GM21447 (cell line): ENCODE measurements at regions not wholly inside any gene's neighbourhood (a gene's known extent, or its start where the extent isn't known, plus 50 kb on each side); places are given as distances from the start of the nearest gene placed in this dataset.

Experiments
- ATAC-seq: cut with Tn5 transposase; IDR thresholded peaks from one replicate; pipeline ENCODE4 v1.9.1; 2021; ENCODE audit not compliant: unreplicated experiment

- no peak for ATAC-seq
These were observed 105.7 kb upstream of the TEX51 start for GRCh38 chr2:126792993-126793392.

DNA sequence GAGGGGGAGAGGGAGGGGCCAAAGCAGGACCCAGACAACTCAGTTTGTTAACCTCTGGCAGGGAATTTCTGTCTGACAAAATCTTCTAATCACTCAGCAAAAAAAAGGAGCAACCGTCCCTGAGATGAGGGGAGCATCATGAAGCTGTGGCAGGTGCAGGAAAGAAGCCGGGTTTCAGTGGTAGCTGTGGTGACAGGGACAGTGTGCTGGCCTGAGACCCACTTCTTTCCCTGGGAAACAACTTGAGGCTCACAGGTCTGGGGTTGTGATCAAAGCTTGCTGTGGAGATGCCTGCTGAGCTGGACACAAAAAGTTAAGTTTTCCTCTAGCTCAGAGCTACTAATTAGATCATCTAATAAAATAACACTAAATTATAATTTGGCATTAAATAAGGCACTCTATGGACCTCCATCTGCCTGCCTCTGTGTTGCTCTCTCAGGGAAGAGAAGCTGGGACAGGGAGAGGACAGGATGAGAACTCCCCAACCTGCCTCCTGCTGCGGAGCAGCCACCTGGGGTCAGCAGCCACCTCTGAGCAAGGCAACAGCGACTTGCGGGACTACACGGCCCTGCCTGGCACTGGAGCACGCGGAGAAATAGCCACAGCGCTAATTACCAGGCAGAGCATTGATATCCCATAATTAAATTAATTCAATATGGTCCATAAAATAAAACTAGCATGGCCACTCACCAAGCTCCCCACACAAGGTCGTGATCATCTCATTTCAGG is 104.6 kb upstream of the TEX51 start:
- ATAC-seq, result no peak

GRCh38 chr2:126795656-126796055 is 103.0 kb upstream of the TEX51 start:
- no peak for ATAC-seq

DNA sequence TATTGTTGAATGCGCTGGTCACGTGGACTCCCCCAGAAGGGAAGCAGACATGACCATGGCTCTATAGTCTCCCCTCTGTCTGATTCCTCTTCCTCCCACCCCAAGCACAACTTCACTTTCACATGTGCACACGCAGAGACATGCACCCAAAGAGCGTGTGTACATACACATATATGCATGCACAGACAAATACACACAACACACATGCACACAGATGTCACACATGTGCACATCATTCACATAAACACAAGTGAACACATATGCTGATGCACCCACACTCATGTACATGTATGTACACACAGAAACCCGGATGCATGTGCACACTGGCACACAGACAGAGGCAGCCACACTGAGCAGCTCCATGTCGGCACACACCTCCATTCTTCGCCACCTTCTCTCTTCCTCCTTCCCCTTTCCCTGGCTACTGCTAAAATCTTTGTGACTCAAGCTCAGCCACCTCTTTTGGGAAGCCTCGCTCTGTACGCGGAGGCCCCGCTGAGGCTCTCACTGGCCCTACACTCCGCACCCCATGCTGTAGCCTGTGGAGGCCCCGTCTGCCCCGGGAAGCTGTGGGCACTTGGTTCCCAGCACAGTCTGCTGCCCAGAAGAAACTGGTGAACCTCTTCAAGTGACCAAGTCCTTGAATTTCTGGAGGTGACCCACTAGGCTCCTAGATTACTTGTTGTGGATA is 101.6 kb upstream of the TEX51 start:
- no peak for ATAC-seq

- ATAC-seq, result no peak
These were observed 100.9 kb upstream of the TEX51 start for GRCh38 chr2:126797622-126798275.

DNA sequence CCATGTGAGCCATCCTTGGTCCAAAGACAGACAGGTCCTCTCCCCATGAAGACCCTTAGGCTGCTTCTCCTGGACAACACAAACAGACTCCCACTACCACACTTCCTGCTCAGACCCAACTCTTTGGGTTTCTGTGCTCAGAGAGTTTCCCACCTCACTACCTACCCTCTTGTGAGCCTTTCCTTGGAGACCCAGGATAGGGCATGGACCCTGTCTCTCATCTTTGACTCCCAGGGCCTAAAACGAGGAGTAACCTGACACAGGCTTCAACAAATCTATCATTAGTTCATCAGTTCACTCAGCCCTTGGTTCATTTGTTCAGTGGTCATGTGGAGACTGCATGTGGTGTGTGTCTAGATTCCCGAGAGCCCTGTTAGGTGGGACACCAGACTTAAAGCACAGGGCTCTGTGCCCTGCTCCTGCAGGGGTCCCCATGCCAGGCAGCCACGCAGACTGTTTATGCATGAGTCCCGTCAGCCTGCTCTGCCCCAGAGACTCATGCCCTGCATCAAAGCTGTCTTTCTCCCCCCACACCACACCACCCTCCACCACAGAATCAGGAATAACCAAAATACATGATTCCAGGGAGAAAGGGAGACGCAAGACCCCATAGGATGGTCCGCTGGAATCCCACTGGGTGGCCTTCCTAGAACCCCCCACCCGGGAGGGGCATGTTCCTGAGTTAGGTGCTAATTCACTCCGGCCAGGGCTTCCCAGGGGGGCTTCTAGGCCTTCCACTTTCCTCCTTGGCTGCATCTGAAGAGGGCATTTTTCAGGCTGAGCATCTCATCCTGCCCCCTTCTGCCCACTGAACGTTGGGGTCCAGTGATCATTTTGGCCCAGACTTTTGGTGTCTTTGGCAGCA is 100.2 kb upstream of the TEX51 start:
- no peak for ATAC-seq

DNA sequence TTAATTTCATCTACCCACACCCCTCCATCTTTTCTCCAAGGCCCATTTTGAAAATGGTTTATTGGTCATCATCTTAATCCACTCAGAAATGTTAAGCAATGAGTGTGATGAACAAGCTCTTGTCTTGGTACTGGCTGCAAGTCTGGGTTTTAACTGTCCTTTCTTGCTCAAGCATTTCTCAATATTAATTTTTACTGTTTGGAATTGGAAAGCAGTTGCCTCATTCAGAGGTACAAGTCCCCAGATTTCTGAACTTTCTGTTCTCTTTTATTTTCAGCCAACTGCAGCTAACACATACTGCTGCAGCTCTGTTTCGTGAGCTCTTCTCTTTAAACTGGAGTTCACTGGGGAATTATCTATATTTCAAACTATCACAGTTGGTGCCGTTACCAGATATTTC is 99.4 kb upstream of the TEX51 start:
- ATAC-seq, result no peak

DNA sequence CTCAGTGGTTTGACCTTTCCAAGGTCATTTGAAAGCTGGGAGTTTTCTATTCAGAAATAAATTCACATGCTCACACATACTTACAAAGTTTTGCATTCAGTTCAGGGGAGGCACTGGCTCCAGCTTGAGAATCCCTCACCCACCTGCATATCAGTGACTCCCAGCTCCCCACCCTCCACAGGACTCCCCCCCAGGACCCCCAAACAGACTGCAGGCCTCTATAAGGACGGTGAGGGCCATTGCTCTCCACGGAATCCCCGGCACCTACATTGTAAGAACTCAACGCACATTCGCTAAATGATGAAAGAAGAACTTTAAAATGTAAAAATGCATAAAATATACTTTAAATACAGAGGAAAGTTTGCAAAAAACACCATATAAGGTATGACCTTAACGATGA is 97.2 kb upstream of the TEX51 start:
- ATAC-seq, result no peak

DNA sequence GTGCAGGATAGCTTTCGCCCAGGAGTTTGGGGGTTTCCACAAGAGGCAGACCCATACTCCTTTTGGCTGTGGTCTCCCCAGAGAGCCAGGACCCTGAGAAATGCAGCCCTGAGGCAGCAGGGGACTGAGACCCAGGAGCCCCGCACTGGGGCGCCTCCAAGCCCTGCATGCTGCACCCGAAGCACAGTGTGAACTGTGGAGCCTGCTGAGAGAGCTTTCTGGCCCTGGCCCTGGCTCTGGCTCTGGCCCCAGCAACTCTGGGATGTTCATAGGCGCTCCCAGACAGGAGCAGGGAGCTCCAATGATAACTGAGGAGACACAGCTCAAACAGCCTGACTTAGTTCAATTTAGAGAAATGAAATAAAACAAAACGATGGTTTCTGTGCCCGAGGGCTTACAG is 96.4 kb upstream of the TEX51 start:
- ATAC-seq, result no peak

DNA sequence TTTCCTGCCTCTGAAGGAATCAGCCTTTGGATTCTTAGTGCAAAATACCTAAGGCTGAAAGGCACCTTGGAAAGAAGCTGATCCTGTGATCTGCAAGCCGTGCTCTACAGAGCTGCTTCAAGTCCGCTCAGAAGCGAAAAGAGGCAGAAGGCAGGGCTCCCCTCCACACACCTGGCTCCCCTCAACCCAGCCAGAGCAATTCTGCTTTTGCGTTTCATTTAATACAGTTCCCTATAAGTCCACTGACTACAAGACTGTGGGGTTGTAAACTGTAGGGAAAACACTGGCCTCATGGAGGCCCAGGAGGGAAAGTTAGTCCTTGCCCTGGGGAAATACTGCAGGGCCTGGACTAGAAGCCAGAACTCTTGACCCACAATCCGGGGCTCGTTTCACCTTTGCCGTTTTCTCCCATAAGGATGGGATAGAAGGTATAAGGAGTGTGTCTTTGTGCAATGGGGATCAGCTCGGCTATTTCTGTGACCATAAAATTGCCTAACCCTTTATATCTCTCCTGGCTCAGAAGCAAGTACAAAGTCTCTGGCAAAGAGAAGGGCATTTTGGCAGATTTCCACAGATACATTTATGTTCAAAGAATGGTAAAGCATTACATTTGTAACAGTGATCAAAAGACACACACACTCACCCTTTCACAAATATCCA is 95.8 kb upstream of the TEX51 start:
- no peak for ATAC-seq

GRCh38 chr2:126803434-126803775 is 95.3 kb upstream of the TEX51 start:
- ATAC-seq, result no peak

DNA sequence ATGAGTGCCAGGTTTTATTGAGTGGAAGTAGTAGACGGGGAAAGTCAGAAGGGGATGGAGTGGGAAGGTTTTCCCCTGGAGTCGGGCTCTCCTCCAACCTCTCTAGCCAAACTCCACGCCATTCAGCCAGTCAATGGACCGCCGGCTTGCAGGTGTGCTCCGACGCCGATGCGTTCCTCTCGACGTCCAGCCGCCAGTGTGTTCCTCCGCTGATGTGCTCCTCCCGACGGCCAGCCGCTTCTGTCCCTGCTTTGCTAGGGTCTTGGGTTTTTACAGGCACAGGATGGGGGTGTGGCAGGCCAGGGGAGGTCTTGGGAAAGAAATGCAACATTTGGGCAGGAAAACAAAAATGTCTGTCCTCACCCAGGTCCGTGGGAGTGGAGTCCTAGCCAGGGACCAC is 94.3 kb upstream of the TEX51 start:
- ATAC-seq, result no peak

GRCh38 chr2:126808929-126809328 is 89.8 kb upstream of the TEX51 start:
- ATAC-seq, result no peak

DNA sequence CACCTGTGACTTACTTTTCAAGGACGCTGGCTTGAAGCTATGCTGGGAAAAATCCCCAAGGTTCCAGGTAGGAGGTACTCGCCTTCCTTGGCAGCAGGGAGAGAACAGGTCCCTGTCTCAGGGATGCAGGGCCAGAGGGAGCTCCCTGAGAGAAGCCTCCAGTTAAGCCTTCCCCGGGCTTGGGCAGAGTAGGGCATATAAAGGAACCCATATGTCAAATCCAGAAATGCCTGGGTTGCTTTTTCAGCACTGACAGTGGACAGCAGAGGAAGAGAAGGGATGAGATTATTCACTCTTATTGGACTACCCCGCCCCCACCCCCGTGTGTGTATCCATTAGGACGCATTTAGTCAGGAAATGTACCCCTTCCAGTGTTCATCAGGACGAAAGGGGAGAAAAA is 89.3 kb upstream of the TEX51 start:
- ATAC-seq, result no peak

- ATAC-seq, result no peak
These were observed 88.7 kb upstream of the TEX51 start for GRCh38 chr2:126810001-126810400.

DNA sequence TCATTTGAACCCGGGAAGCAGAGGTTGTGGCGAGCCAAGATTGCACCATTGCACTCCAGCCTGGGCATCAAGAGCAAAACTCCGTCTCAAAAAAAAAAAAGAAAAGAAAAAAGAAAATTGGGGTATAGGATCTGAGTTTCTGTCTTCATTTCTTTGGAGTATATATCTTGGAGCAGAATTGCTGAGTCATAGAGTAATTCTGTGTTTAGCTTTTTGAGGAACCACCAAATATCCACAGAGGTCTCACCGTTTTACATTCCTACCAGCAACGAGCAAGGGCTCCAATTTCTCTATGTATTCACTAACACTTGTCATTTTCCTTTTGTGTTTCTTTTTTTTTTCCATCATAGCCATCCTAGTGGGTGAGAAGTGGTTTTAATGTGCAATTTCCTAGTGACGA is 87.6 kb upstream of the TEX51 start:
- no peak for ATAC-seq

DNA sequence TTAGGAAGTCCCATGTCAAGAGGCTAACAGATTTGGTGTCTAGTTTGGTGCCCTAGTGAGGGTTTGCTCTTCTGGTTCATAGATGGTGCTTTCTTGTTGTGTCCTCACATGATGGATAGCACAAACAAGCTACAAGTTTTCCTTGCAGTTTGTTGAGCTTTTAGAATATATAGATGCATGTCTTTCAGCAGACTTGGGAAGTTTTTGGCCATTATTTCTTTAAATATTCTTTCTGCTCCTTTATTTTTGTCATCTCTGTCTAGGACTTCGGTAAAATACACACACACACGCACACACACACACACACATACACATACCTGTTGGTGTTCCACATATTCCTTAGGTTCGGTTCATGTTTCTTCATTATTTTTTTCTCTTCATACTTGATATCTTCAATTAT is 81.5 kb upstream of the TEX51 start:
- no peak for ATAC-seq

- no peak for ATAC-seq
These were observed 76.6 kb upstream of the TEX51 start for GRCh38 chr2:126822115-126822514.

DNA sequence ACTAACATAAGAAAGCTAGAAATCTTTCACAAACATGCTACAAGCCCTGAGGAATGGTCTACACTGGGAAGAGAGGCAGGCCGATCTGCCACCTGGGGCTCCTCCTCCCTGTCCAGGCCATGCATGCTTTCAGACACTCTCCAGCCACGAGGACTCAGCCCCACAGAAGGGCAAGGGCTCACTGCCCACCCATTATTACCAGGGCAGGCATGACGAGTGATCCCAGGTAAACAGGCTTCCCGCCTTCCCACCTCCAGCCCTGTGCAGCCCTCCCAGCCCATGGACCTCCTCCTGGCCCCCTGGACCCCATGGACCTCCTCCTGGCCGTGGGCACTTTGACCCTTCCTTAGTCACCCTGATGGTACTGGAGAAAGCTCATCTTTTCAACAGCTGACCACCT is 75.8 kb upstream of the TEX51 start:
- ATAC-seq, result no peak

DNA sequence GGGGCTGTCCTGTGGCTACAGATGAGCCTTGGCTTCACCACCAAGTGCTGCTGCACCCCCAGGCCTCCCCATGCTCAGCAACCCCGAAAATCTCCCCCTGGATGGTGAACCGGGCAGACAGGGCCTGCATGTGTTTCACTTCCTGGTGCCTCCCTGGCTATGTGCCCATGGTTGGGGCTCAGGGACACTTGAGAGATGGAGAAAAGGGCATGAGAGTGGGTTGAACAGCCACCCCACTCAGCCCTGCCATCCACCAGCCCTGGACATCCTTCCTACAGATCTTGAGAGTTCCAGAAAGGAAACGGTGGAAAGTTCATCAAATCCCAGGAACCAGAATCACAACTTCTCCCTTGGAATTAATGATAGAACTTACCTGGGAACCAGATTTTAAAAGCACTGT is 74.7 kb upstream of the TEX51 start:
- ATAC-seq, result no peak

DNA sequence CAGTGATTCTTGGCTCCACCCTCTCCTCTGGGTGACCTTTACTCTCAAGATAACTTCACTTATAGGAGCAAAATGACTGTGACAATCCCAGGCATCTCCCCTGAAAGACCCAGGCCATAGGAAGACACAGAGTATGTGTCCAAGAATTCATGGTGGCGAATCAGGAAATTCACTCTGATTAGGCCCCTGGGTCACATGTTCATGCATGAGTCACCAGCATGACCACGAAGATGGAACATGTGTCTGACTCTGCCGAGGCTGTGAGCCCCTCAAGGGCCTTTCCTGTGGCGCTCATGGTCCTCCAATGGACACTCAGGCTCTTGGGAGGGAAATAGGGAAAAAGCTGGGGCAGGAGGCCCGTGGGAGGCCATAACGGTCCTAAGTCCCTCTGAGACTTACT is 74.0 kb upstream of the TEX51 start:
- no peak for ATAC-seq
